NCI-H2029 treated with DMSO at 0.1 percent for 48 hours (cell line): ENCODE measurements at regions not wholly inside any gene's neighbourhood (a gene's known extent, or its start where the extent isn't known, plus 50 kb on each side); places are given as distances from the start of the nearest gene placed in this dataset.

ENCODE experiments used
- DNase-seq: peaks from one replicate; lab custom pipeline; 2025; lab: John Stamatoyannopoulos, UW

- no peak for DNase-seq
These were observed 152.8 kb upstream of the SLC35B3 start for GRCh38 chr6:8588176-8588575.

GRCh38 chr6:8583291-8583690, 147.9 kb upstream of the SLC35B3 start:
- no peak for DNase-seq

- no peak for DNase-seq
These were observed 144.0 kb upstream of the SLC35B3 start for GRCh38 chr6:8579372-8579771.

- DNase-seq = no peak
These were observed 142.7 kb upstream of the SLC35B3 start for GRCh38 chr6:8578006-8578405.

- DNase-seq = no peak
These were observed 139.6 kb upstream of the SLC35B3 start for GRCh38 chr6:8574749-8575468.

GRCh38 chr6:8574311-8574710, 139.0 kb upstream of the SLC35B3 start:
- no peak for DNase-seq

GRCh38 chr6:8570256-8570920, 135.0 kb upstream of the SLC35B3 start:
- no peak for DNase-seq

- DNase-seq = no peak
These were observed 126.8 kb upstream of the SLC35B3 start for GRCh38 chr6:8562125-8562524.

- DNase-seq = peak; percentile 55
These were observed 123.6 kb upstream of the SLC35B3 start for GRCh38 chr6:8558953-8559352.

- peak; percentile 31 for DNase-seq
These were observed 121.8 kb upstream of the SLC35B3 start for GRCh38 chr6:8557014-8557748.

- peak; percentile 92 for DNase-seq
These were observed 121.1 kb upstream of the SLC35B3 start for GRCh38 chr6:8556370-8557013.

- no peak for DNase-seq
These were observed 116.6 kb upstream of the SLC35B3 start for GRCh38 chr6:8551993-8552392.

GRCh38 chr6:8551386-8551785, 116.0 kb upstream of the SLC35B3 start:
- no peak for DNase-seq

- DNase-seq = no peak
These were observed 113.9 kb upstream of the SLC35B3 start for GRCh38 chr6:8549074-8549790.

GRCh38 chr6:8546496-8546895, 111.2 kb upstream of the SLC35B3 start:
- DNase-seq = no peak

- DNase-seq = no peak
These were observed 110.0 kb upstream of the SLC35B3 start for GRCh38 chr6:8545336-8545735.

GRCh38 chr6:8543714-8544113, 108.4 kb upstream of the SLC35B3 start:
- no peak for DNase-seq

GRCh38 chr6:8539453-8539852, 104.1 kb upstream of the SLC35B3 start:
- DNase-seq = peak; percentile 81

- no peak for DNase-seq
These were observed 100.8 kb upstream of the SLC35B3 start for GRCh38 chr6:8536122-8536521.

- DNase-seq = no peak
These were observed 100.2 kb upstream of the SLC35B3 start for GRCh38 chr6:8535519-8535918.

- peak; percentile 88 for DNase-seq
These were observed 95.6 kb upstream of the SLC35B3 start for GRCh38 chr6:8530785-8531435.
